ENCODE measurements at regions not wholly inside any gene's neighbourhood (a gene's known extent, or its start where the extent isn't known, plus 50 kb on each side); places are given as distances from the start of the nearest gene placed in this dataset.

DNA sequence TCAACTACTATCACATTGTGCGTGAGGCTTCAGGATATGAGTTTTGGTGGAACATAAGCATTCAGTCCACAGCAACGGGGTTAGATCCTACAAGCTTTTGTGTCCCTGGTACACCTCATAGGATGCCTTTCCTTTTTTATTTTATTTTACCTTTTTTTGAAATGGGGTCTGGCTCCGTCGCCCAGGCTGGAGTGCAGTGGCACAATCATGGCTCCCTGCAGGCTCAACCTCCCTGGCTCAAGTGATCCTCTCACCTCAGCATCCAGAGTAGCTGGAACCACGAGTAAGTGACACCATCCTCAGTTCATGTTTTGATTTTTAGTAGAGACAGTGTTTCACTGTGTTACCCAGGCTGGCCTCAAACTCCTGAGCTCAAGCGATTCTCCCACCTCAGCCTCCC, 86.0 kb upstream of the RAI14 start:
- DNase-seq = no peak

GRCh38 chr5:34570721-34571676, 85.1 kb upstream of the RAI14 start:
- no peak for DNase-seq

GRCh38 chr5:34571677-34572041, 84.5 kb upstream of the RAI14 start:
- DNase-seq = no peak

- DNase-seq = no peak
Measured at GRCh38 chr5:34574936-34575467, 81.1 kb upstream of the RAI14 start.

- no peak for DNase-seq
Measured at GRCh38 chr5:34576891-34577666, 79.0 kb upstream of the RAI14 start.

DNA sequence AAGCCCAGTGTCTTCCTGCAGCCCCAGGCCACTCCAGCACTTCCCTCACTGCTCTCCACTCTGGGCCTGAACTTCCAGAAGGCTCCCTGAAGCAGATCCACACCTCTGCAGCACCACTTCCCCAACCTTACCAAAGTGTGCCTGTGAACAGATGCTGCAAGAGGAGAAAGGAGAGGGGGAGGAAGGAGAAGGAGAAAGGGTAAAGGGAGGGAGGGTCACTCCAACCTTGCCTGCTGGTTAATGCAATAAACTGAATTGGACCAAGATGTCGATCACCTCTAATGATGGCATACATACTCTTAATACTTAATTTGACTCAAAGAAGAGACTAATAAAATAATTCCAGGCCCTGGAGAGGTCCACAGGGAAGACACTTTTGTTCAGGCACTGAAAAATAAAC, 77.2 kb upstream of the RAI14 start:
- no peak for DNase-seq

DNA sequence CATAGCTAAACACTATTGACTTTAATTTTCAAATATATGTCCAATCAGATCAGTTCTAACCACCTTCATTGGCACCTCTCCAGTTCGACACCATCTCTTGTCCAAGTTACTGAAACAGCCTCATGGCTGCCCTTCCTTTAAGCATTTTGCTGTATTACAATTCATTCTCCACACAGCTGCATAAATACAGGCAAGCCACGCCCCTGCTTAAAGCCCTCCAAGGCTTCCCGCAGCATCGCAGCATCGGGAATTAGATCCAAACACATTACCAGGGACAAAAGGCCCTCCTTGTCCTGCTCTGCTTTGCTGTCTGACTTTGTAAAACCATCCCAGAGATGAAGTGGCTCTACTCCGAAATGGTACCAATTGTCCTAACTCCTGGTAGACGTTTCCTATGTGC, 75.1 kb upstream of the RAI14 start:
- no peak for DNase-seq

GRCh38 chr5:34582371-34582770, 73.8 kb upstream of the RAI14 start:
- DNase-seq = no peak

GRCh38 chr5:34583167-34583566, 73.0 kb upstream of the RAI14 start:
- DNase-seq = no peak

DNA sequence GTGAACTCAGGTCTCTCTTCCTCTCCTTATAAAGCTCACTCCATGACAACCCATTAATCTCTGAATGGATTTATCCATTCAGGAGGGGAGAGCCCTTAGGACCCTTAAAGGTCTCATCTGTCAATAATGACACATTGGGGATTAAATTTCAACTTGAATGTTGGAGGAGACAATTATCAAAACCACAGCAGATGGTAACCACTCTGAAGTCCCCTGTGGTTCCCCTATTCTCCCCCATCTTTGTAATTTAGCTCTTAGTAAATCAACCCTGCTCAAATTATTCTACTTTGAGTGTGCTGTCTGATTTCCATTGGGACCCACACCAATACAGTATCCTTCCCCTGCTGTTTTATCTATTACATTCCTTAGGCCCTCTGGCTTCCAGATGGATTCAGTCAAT, 72.0 kb upstream of the RAI14 start:
- DNase-seq = no peak

GRCh38 chr5:34585601-34586104, 70.5 kb upstream of the RAI14 start:
- no peak for DNase-seq

DNA sequence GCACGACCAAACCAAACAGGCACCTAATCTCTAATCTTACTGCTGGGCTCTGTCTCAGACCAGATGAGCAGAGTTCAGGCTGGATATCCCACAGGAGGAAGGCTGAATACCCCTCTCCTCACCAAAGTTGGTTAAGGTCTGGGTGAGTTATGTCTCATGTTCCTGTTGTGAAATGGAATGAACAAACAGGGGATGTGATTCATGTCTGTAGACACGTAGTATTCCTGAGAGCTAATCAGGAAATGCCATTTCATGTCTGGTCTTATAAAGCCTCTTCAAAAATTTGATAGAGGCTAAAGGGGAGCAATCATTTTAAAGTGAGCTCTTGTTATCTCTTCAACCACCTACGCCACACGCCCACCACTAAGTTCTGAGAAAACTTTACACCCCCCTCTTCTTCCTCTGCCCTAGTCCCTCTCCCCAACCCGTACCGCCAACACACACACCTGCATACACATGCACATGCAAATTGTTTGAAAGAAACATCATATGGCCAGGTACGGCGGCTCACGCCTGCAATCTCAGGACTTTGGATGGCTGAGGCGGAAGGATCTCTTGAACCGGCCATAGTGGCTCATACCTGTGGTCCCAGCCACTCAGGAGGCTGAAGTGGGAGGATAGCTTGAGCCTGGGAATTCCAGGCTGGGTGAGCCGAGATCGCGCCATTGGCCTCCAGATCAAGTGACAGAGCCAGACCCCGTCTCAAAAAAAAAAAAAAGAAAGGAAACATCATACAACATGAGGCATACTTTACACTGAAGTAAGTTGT, 69.8 kb upstream of the RAI14 start:
- no peak for DNase-seq

DNA sequence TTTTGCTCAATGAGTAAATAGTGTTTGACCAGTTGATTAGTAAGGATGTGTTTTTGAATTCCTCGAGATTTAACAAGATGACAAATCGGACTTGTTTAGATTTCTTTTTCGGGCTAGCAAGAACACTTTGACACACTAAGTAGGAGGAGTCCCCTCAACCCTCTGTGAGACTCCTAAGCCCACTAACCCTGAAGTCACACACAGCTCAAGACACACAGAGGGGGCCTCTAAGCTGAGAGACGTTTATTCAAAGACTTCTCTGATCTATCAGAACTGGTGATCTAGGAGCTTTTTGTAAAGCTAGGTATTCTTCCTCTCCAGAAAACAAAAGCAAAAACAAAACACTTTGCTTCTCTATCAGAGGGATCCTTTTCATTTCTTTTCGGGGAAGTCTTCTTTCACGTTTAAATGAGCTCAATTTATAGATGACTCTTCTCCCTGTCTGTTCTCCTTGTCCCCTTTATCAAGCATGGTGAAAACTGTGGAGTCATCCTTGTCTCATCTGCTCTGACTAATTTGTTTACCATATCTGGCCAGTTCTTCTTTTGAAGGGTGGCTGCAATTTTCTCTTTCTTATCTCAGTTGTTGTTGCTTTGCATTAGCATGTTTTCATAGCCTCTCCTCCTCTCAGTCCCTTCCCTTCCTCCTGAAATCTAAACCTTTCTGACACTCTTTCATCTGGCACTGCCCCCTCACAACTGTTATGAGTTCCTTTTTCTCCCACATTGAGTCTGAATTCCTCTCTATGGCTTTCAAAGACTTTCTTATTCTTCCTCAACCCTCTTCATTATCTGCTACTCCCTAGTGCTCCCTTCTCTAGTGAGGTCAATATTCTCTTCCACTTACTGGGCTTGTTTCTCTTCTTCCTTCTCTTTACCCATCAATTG, 68.5 kb upstream of the RAI14 start:
- DNase-seq = no peak

DNA sequence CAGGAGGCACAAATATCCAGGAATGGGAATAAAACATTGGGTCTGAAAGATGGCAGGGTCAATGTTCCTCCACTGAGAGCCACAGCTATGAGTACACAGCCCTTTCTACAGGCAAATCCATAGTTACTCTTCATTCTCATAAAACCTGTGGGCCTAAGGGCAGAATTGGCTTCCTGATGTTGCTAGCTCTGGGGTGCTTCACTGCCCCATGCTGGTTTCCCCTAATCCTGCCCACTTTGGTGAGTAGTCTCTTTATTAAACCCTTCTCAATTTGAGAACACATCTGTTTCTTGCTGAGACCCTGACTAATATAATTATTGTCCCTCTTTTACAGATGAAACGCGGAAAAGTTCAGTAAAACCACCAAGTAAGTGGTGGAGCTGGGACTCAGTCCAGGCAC, 66.3 kb upstream of the RAI14 start:
- DNase-seq = no peak

GRCh38 chr5:34591723-34592122, 64.4 kb upstream of the RAI14 start:
- no peak for DNase-seq

GRCh38 chr5:34597034-34598027, 58.8 kb upstream of the RAI14 start:
- DNase-seq = no peak

GRCh38 chr5:34598177-34598794, 57.8 kb upstream of the RAI14 start:
- no peak for DNase-seq

- no peak for DNase-seq
Measured at GRCh38 chr5:34599471-34600117, 56.5 kb upstream of the RAI14 start.

- no peak for DNase-seq
Measured at GRCh38 chr5:34600118-34600493, 56.0 kb upstream of the RAI14 start.

DNA sequence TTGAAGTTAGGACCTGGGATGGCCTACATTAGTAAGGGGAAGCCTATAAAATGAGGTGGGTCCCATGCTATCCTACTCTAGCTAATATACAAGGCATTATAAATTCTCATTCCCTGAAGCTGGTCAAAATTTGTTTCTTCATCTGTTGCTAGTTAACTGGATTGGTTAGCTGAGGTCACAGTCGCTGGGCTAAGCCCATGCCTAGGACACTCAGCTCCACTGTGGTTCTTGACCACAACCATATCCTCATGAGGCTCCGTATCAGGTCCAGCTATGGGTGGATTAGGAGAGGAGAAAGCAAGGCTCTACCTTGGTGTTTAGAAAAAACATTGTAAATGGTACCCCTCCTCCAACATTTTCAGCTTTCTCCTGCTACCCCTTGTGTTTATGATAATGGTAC, 52.8 kb upstream of the RAI14 start:
- DNase-seq = no peak
